Neuron (in vitro differentiated cells): ENCODE measurements at regions not wholly inside any gene's neighbourhood (a gene's known extent, or its start where the extent isn't known, plus 50 kb on each side); places are given as distances from the start of the nearest gene placed in this dataset.

Source experiments
- H2AFZ ChIP-seq: one replicate; pipeline ENCODE4 v1.6.1; 2013; ENCODE audit warnings: low read depth, mild to moderate bottlenecking, inconsistent platforms, low read length, moderate library complexity
- H3K27me3 ChIP-seq: one replicate; pipeline ENCODE4 v1.6.1; 2013; ENCODE audit warnings: low read length; ENCODE audit not compliant: insufficient read depth
- H3K36me3 ChIP-seq: one replicate; pipeline ENCODE4 v1.6.1; 2013; ENCODE audit warnings: low read length; ENCODE audit not compliant: insufficient read depth
- H3K4me1 ChIP-seq: one replicate; pipeline ENCODE4 v1.6.1; 2013; ENCODE audit warnings: low read length; ENCODE audit not compliant: insufficient read depth
- H3K4me3 ChIP-seq: 2 replicates; pipeline ENCODE4 v1.5.1; 2013; ENCODE audit warnings: mild to moderate bottlenecking, low read length, moderate library complexity
- H3K9me3 ChIP-seq: one replicate; pipeline ENCODE4 v1.6.1; 2013; ENCODE audit warnings: low read length

GRCh38 chr15:25950014-25950413 is 86.9 kb upstream of the ATP10A start:
- Histone ChIP-seq H3K4me1 (peaks cover 17% of the 10 kb centered on the region), H3K27me3 (no peaks in the 10 kb centered on the region), H2AFZ (no peak overlapping the region), H3K36me3 (no peaks in the 10 kb centered on the region), H3K4me3 (no peak overlapping the region), H3K9me3 (no peaks in the 10 kb centered on the region)

- Histone ChIP-seq H3K9me3 (no peaks in the 10 kb centered on the region), H3K36me3 (no peaks in the 10 kb centered on the region), H3K4me1 (peaks cover 17% of the 10 kb centered on the region), H2AFZ (no peak overlapping the region), H3K27me3 (no peaks in the 10 kb centered on the region), H3K4me3 (no peak overlapping the region)
Measured at GRCh38 chr15:25947323-25948314, 84.5 kb upstream of the ATP10A start.

- H3K4me1 ChIP-seq = peaks cover 17% of the 10 kb centered on the region
- H3K9me3 ChIP-seq = no peaks in the 10 kb centered on the region
- H3K4me3 ChIP-seq = no peak overlapping the region
- no peaks in the 10 kb centered on the region for H3K36me3 ChIP-seq
- H3K27me3 ChIP-seq = no peaks in the 10 kb centered on the region
- H2AFZ ChIP-seq = no peak overlapping the region
Measured at GRCh38 chr15:25946241-25946805, 83.2 kb upstream of the ATP10A start.

GRCh38 chr15:25944386-25944785 is 81.3 kb upstream of the ATP10A start:
- Histone ChIP-seq H3K4me3 (no peak overlapping the region), H2AFZ (no peak overlapping the region), H3K27me3 (no peaks in the 10 kb centered on the region), H3K9me3 (no peaks in the 10 kb centered on the region), H3K36me3 (no peaks in the 10 kb centered on the region), H3K4me1 (peaks cover 17% of the 10 kb centered on the region)

GRCh38 chr15:25943831-25944230 is 80.7 kb upstream of the ATP10A start:
- peaks cover 17% of the 10 kb centered on the region for H3K4me1 ChIP-seq
- no peak overlapping the region for H2AFZ ChIP-seq
- H3K36me3 ChIP-seq = no peaks in the 10 kb centered on the region
- no peaks in the 10 kb centered on the region for H3K9me3 ChIP-seq
- no peaks in the 10 kb centered on the region for H3K27me3 ChIP-seq
- no peak overlapping the region for H3K4me3 ChIP-seq

- H3K4me3 ChIP-seq = no peak overlapping the region
- H3K27me3 ChIP-seq = no peaks in the 10 kb centered on the region
- H3K4me1 ChIP-seq = no peaks in the 10 kb centered on the region
- H3K36me3 ChIP-seq = no peaks in the 10 kb centered on the region
- no peak overlapping the region for H2AFZ ChIP-seq
- no peaks in the 10 kb centered on the region for H3K9me3 ChIP-seq
Measured at GRCh38 chr15:25939122-25939521, 76.0 kb upstream of the ATP10A start.

- Histone ChIP-seq H3K4me1 (peaks cover 3% of the 10 kb centered on the region), H3K27me3 (no peaks in the 10 kb centered on the region), H2AFZ (no peak overlapping the region), H3K36me3 (no peaks in the 10 kb centered on the region), H3K9me3 (no peaks in the 10 kb centered on the region), H3K4me3 (no peak overlapping the region)
Measured at GRCh38 chr15:25937796-25938195, 74.7 kb upstream of the ATP10A start.

GRCh38 chr15:25936004-25936403 is 72.9 kb upstream of the ATP10A start:
- no peak overlapping the region for H3K4me3 ChIP-seq
- H3K4me1 ChIP-seq = peaks cover 3% of the 10 kb centered on the region
- H3K36me3 ChIP-seq = no peaks in the 10 kb centered on the region
- H3K9me3 ChIP-seq = no peaks in the 10 kb centered on the region
- no peak overlapping the region for H2AFZ ChIP-seq
- H3K27me3 ChIP-seq = no peaks in the 10 kb centered on the region

GRCh38 chr15:25933456-25934158 is 70.5 kb upstream of the ATP10A start:
- H3K4me3 ChIP-seq = peak overlapping the region; percentile 37
- peaks cover 3% of the 10 kb centered on the region for H3K4me1 ChIP-seq
- H3K36me3 ChIP-seq = no peaks in the 10 kb centered on the region
- H2AFZ ChIP-seq = peak overlapping the region; percentile 89
- no peaks in the 10 kb centered on the region for H3K9me3 ChIP-seq
- no peaks in the 10 kb centered on the region for H3K27me3 ChIP-seq

GRCh38 chr15:25932696-25933095 is 69.6 kb upstream of the ATP10A start:
- no peak overlapping the region for H2AFZ ChIP-seq
- no peaks in the 10 kb centered on the region for H3K9me3 ChIP-seq
- no peak overlapping the region for H3K4me3 ChIP-seq
- H3K36me3 ChIP-seq = no peaks in the 10 kb centered on the region
- peaks cover 3% of the 10 kb centered on the region for H3K4me1 ChIP-seq
- H3K27me3 ChIP-seq = no peaks in the 10 kb centered on the region

- Histone ChIP-seq H3K36me3 (no peaks in the 10 kb centered on the region), H3K4me3 (no peak overlapping the region), H3K4me1 (peaks cover 3% of the 10 kb centered on the region)
Measured at GRCh38 chr15:25931851-25932250, 68.7 kb upstream of the ATP10A start.

GRCh38 chr15:25930931-25931330 is 67.8 kb upstream of the ATP10A start:
- Histone ChIP-seq H3K27me3 (no peaks in the 10 kb centered on the region), H3K4me3 (no peak overlapping the region), H2AFZ (no peak overlapping the region), H3K36me3 (no peaks in the 10 kb centered on the region), H3K9me3 (no peaks in the 10 kb centered on the region), H3K4me1 (peaks cover 3% of the 10 kb centered on the region)

More at GRCh38 chr15:25931851-25932250, 68.7 kb upstream of the ATP10A start:
- no peaks in the 10 kb centered on the region for H3K27me3 ChIP-seq
- no peaks in the 10 kb centered on the region for H3K9me3 ChIP-seq
- H2AFZ ChIP-seq = no peak overlapping the region
